GM12872 (cell line): ENCODE measurements at regions not wholly inside any gene's neighbourhood (a gene's known extent, or its start where the extent isn't known, plus 50 kb on each side); places are given as distances from the start of the nearest gene placed in this dataset.

Source experiments
- TF ChIP-seq, protein P1 (sequence below): IDR thresholded peaks from 3 replicates; pipeline ENCODE4 v1.5.1; 2011; ENCODE audit warnings: low read depth, mild to moderate bottlenecking, low read length, moderate library complexity; ENCODE audit not compliant: insufficient read depth

DNA sequence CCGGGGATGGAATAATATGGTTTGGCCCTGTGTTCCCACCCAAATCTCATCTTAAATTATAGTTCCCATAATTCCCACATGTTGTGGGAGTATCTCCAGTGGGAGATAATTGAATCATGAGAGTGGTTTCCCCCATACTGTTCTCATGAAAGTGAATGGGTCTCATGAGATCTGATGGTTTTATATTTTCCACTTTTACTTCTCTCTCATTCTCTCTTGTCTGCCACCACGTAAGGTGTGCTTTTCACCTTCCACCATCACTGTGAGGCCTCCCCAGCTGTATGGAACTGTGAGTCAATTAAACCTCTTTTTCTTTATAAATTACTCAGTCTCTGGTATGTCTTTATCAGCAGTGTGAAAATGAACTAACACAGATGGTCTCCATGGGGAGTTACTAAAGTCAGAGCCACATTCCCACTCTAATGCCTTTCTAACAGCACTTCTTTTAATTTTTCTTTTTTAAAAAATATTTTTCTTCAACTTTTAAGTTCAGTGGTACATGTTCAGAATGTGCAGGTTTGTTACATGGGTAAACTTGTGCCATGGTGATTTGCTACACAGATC, 306.6 kb downstream of the DTHD1 start:
- TF ChIP-seq, protein P1, sequence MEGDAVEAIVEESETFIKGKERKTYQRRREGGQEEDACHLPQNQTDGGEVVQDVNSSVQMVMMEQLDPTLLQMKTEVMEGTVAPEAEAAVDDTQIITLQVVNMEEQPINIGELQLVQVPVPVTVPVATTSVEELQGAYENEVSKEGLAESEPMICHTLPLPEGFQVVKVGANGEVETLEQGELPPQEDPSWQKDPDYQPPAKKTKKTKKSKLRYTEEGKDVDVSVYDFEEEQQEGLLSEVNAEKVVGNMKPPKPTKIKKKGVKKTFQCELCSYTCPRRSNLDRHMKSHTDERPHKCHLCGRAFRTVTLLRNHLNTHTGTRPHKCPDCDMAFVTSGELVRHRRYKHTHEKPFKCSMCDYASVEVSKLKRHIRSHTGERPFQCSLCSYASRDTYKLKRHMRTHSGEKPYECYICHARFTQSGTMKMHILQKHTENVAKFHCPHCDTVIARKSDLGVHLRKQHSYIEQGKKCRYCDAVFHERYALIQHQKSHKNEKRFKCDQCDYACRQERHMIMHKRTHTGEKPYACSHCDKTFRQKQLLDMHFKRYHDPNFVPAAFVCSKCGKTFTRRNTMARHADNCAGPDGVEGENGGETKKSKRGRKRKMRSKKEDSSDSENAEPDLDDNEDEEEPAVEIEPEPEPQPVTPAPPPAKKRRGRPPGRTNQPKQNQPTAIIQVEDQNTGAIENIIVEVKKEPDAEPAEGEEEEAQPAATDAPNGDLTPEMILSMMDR: no peak

- TF ChIP-seq, protein P1: no peak
Measured at GRCh38 chr4:36590343-36590742, 308.9 kb downstream of the DTHD1 start.

DNA sequence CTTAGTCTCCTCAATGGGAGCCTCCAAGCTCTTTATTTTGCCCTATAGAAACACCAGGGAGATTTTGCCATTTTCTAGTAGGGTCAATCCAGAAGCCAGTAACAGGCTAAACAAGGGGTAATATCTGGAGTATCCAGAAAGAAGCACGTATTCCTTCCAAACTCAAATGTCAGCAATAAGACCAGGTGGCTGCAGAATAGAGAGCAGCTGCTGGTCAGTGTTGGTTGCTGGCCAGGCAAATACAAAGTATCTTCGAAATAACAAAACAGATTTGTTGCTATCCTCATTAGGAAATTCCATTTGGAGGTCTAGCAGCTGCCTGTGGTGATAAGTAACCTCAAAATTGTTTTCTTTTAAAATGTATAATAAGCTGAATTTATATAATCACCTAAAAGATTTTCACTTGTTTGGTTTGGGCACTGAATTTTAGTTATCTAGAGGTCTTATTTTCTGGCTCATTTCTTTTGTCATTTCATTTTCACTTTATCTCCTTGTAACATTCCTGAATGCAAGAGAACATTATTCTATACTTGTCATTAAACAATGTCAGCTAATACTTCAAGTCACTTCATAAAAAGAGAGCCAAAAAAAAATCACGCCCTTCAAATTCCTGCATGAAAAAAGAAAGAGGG, 320.6 kb downstream of the DTHD1 start:
- TF ChIP-seq, protein P1: no peak

GRCh38 chr4:36609661-36610060, 328.2 kb downstream of the DTHD1 start:
- TF ChIP-seq, protein P1: no peak

DNA sequence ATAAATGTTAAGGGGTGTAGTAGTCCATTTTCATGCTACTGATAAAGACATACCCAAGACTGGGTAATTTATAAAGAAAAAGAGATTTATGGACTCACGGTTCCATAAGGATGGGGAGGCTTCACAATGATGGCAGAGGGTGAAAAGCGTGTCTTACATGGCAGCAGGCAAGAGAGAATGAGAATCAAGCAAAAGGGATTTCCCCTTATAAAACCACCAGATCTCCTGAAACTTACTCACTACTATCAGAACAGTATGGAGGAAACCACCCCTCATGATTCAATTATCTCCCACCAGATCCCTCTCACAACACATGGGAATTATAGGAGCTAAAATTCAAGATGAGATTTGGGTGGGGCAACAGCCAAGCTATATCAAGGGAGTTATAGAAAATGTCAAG, 329.2 kb downstream of the DTHD1 start:
- TF ChIP-seq, protein P1: no peak

- TF ChIP-seq, protein P1: no peak
Measured at GRCh38 chr4:36614011-36614410, 332.6 kb downstream of the DTHD1 start.

GRCh38 chr4:36618102-36618501, 336.7 kb downstream of the DTHD1 start:
- TF ChIP-seq, protein P1: no peak
